GM03348 (cell line): ENCODE measurements at regions not wholly inside any gene's neighbourhood (a gene's known extent, or its start where the extent isn't known, plus 50 kb on each side); places are given as distances from the start of the nearest gene placed in this dataset.

Experiments used
- DNase-seq: peaks from one replicate; pipeline ENCODE4 v3.0.0; 2012; ENCODE audit warnings: low spot score

GRCh38 chr15:37789397-37789786, 145.0 kb upstream of the TMCO5A start:
- no peak for DNase-seq

DNA sequence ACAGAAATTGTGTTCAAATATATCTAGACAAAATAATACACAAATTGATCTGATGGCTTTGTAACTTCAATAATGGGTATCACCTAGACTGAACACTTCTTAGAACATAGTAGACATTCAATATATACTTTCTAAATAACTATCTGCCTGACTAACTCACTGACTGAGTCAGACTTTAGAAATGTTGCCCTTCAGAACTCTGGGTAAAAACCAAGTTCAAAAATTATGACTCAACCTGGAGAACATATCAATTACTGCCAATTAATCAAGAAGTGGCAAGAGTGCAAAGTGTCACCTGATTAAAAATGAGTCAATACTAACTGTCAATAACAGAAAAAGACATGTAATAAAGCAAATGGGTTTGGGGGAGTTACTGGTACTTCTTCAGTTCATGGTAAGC, 144.6 kb upstream of the TMCO5A start:
- DNase-seq, result peak; percentile 56

DNA sequence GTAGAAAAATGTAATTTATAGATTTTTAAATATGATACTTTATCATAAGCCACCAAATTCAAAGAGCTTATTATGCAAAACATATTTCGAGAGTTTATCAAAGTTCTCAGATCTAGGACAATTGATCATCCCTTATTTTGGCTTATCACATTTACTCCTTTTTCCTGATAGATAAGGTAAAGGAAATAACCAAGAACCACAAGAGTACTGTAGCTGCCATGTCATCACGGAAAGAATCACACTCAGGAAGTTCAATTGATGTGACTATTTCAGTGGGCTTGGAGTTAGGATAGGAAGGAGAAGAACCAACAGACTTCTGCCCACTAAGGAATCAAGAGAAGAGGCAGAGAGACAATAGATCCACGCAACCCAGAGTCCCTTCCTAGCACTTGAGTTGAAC, 142.7 kb upstream of the TMCO5A start:
- DNase-seq, result no peak

GRCh38 chr15:37792351-37792750, 142.1 kb upstream of the TMCO5A start:
- no peak for DNase-seq

GRCh38 chr15:37793851-37794250, 140.6 kb upstream of the TMCO5A start:
- no peak for DNase-seq

- peak; percentile 6 for DNase-seq
These were observed 139.5 kb upstream of the TMCO5A start for GRCh38 chr15:37794947-37795346.

- DNase-seq, result no peak
These were observed 132.9 kb upstream of the TMCO5A start for GRCh38 chr15:37801529-37801928.

GRCh38 chr15:37806808-37807207, 127.6 kb upstream of the TMCO5A start:
- no peak for DNase-seq

DNA sequence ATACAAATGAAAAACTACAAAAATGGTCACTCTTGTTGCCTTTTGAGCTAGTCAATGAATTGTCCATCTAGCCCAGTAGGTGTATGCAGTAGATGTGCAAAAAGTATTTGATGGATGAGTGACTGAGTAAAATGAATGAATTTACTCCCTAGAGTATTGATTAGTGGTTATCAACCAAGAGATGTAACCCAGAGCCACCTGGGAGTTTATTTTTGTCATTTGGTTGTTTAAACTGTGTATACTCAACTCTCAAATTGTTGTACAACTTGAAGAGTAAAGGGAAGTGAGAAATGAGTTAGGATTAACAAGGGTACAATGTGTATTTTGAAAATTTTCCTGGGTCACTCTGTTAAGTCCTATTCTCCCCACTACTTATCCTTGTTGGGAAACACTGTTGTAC, 124.1 kb upstream of the TMCO5A start:
- no peak for DNase-seq

- no peak for DNase-seq
These were observed 121.1 kb upstream of the TMCO5A start for GRCh38 chr15:37813306-37813705.

DNA sequence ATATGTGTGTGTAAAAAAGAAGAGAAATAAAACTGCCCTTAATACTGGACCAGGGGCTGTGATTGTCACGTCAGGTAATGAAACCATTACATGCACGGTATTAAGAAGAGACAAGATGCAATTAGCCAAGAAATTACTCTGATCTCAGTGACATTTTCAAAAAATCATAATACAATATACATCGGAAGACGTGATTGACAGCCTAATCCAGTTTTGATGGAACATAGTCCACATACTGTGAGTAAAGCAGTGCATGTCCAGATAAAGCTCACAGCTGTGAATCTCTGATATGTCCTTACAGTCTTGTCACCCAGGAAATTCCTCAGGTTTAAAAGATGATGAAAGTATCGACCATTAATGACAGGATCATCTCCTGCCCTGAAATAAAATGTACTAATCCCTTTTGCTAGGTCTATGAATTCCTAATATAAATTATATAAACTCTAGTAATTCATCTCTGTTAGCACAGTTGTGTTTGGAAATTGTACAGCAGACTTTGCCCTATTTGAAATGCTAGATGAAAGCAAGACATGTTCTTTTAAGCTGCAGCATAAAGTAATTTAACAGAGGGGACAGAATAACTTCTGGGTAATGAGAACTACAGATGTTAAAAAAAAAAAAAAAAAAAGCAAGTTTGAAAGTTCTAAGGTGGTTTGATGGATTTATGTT, 119.5 kb upstream of the TMCO5A start:
- no peak for DNase-seq

GRCh38 chr15:37818152-37818677, 116.2 kb upstream of the TMCO5A start:
- DNase-seq, result no peak

DNA sequence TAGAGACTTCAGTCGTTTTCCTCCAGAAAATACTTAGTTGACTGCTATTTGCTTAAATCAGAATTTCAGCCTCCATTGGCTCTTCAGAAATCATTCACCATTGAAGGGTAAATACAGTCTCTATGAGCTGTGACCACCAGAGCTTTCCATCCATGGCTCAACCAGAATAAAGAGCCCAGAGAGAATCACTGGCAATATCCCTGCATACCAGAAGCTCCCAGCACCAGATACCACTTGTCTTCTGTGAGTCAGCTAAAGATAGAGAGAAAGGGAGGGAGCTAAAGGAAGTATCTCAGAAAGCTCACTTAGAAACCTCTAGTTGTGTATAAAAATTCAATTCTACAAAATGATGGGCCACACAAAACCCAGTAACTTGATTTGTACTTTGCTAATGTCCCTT, 115.2 kb upstream of the TMCO5A start:
- DNase-seq, result peak; percentile 62

DNA sequence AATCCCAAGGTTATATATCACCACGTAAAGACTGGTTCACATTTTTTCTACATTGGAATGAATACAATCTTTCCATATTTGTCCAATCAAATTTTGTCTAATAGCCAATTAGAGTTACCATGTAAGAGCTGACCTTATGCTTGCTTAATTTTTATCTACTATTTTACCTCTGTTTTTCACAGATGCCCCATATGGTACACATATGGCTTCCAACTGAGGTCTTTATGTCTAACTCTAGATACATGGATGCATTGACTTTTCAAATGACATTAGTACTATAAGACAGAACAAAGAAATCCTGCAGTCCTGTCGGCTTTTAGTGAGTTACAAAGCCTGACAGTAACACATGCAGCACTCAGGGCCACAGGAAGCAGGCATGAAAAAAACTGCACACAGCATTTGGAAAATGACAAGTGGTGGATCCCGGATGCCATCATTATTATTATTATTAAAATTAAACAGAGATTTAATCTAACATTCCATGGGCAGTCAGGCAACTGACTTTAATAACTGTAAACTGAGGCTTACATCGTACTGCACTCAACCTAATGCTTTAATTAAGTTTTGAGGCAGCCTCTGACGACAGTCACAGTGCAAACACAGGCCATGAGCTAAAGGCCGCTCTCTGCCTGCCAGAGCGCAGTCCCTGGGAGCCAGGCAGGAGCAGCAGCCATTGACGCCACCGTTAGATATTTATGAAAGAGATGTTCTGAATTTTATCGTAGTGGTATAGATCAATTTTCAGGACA, 113.9 kb upstream of the TMCO5A start:
- no peak for DNase-seq

GRCh38 chr15:37823601-37824275, 110.7 kb upstream of the TMCO5A start:
- no peak for DNase-seq

DNA sequence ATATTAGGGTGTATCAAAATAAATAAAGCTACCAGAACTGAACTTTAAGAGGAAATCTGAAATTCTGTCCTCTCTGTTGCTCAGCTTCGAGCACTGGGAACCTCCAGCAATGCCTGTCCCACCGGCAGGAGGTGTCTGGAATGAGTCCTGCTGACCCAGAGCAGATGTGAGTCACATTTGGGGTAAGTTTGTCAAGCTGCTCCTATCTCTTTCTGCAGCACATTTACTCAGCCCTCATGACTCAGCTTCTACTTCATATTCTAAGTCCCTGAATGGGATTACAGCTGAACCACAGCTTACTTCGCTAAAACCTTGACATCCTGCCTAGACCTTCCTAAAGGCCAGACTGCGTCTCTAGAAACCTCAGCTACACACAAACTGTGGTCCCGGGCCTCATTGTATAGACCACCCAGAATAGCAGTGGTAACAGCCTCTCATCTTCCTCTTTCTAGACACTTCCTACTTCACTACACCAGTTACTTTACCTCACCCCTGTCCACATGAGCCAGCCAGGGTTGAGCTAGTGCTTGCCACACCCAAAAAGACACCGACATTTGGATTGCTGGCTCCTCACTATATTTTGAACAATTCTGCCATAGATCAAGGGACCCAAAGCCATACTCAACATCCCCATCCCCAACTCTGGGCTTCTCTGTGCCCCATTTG, 109.6 kb upstream of the TMCO5A start:
- DNase-seq, result peak; percentile 85

DNA sequence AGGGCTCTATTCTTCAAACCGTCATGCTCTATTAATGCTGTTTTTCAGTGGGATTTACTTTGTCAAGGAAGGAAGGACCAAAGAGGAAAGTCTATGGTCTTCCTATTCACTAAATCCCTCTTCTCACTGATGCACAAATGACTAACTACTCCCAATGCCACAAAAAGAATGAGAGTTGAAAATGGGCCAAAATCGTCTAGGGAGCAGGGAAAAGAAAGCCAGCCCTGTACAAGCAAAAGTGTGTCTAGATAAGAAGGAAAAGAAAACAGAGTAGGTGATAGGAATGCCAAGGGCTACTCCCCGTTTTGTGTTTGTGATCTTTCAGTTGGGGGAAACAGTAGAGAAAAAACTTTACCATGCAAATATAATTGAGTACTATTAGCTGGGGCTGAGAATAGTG, 97.2 kb upstream of the TMCO5A start:
- peak; percentile 13 for DNase-seq

- DNase-seq, result no peak
These were observed 86.7 kb upstream of the TMCO5A start for GRCh38 chr15:37847776-37848175.

GRCh38 chr15:37856109-37856508, 78.3 kb upstream of the TMCO5A start:
- no peak for DNase-seq

DNA sequence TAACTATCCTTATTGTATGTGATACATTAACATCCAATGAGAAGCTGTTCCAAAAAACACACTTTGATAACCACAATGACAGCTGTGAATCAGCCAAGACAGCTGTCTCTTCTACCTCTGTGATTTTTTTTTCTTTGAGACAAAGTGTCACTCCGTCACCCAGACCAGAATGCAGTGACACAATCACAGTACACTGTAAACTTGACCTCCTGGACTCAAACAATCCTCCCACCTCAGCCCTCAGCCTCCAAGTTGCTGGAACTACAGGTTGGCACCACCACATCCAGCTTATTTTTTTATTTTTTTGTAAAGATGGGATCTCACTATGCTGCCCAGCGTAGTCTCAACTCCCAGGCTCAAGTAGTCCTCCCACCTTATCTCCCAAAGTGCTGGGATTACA, 73.5 kb upstream of the TMCO5A start:
- no peak for DNase-seq

DNA sequence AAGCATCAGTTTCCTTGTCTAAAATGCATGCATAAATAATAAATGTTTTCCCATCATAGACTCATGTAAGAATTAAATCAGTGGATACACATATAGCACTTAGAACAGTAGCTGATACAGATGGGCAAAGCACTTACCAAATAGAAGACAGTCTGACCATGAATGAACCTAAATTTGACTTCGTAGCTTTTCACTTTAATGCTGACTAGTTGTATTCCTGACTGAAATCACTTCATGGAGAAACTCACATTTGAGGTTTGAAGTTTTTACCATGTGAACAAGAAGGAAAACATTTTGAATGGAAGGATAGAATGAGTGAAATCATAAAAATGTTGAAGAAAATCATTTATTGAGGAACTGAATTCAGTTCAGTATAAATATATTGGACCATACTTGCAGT, 68.8 kb upstream of the TMCO5A start:
- no peak for DNase-seq

DNA sequence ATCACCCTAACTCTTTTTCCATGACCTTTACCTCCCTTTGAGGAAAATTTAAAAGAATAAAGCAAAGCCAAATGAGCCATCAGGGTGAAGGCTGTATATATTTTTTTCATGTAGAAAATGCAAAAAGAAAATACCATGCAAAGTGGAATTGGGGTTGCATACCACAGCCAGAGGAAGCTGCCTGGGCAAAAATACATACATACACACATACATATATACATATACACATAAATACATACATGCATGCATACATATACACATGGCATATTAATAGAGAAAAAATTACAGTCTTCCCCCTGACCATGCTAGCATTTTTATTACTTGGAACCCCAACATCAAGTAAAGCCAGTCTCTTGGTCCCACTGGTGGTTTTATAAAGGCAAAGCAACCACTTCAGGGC, 63.7 kb upstream of the TMCO5A start:
- DNase-seq, result no peak

- peak; percentile 5 for DNase-seq
These were observed 61.8 kb upstream of the TMCO5A start for GRCh38 chr15:37872661-37873060.
